ENCODE measurements at regions not wholly inside any gene's neighbourhood (a gene's known extent, or its start where the extent isn't known, plus 50 kb on each side); places are given as distances from the start of the nearest gene placed in this dataset.

DNA sequence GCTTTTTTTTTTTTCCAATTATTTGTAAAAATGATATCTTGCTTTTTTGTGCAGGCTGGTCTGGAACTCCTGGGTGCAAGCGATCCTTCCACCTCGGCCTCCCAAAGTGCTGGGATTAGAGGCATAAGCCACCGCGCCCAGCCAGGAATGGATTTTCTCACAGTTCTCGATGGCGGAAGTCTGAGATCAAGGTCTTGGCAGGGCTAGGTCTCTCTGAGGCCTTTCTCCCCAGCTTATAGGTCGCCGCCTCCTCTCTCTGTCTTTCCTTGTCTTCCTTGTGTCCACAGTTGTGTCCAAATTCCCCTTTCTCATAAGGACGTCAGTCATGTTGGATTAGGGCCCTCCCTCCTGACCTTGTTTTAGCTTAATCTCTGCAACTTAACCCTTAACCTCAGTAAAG is 200.5 kb downstream of the UQCRFS1 start:
- ChIA-PET POLR2A (no interaction called here), CTCF (interaction anchor here (0.6 kb wide), 1 partner anchor 152 kb away, joined by 3 read pairs; no protein-coding TSS in a partner anchor)
- intact Hi-C loops (cut with micrococcal nuclease) = no loop called here
- H3K27ac Mint-ChIP-seq (ENCODE audit: low read depth, unreplicated experiment) = no peak overlapping the region
- DNase-seq (ENCODE audit: unreplicated experiment) = no peak
- no TSS peak for BruUV-seq (replicated peaks)
- no peaks in the 10 kb centered on the region for H3K4me1 Mint-ChIP-seq (ENCODE audit: insufficient read depth, unreplicated experiment)
- H3K9me3 Mint-ChIP-seq (ENCODE audit: unreplicated experiment) = peaks cover 58% of the 10 kb centered on the region
- no peaks in the 10 kb centered on the region for H3K27me3 Mint-ChIP-seq (ENCODE audit: insufficient read depth, unreplicated experiment)
- peaks cover 7% of the 10 kb centered on the region for H3K36me3 Mint-ChIP-seq (ENCODE audit: insufficient read depth, unreplicated experiment)
- TF ChIP-seq, protein P1, sequence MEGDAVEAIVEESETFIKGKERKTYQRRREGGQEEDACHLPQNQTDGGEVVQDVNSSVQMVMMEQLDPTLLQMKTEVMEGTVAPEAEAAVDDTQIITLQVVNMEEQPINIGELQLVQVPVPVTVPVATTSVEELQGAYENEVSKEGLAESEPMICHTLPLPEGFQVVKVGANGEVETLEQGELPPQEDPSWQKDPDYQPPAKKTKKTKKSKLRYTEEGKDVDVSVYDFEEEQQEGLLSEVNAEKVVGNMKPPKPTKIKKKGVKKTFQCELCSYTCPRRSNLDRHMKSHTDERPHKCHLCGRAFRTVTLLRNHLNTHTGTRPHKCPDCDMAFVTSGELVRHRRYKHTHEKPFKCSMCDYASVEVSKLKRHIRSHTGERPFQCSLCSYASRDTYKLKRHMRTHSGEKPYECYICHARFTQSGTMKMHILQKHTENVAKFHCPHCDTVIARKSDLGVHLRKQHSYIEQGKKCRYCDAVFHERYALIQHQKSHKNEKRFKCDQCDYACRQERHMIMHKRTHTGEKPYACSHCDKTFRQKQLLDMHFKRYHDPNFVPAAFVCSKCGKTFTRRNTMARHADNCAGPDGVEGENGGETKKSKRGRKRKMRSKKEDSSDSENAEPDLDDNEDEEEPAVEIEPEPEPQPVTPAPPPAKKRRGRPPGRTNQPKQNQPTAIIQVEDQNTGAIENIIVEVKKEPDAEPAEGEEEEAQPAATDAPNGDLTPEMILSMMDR (IDR thresholded peaks at IDR 0.05; ENCODE audit: unreplicated experiment) = no peak
- H3K4me3 Mint-ChIP-seq (ENCODE audit: unreplicated experiment) = no peak overlapping the region

DNA sequence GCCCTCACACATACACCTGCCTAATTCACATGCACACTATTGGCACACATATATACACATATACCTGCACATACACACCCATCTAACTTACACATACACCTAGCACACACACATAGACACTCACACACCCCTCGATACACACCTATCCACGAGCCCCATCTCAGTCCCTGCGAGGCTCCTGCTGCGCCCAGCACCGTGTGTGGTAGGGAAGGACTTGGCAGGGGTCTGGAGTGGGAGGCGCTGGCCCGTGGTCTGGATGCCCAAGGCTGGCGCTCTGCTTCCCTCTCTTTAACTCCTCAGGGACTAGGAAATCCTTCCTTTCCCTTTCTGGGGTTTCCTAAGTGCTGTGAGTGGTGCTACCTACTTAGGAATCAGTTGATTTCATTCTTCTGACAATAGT is 202.7 kb downstream of the UQCRFS1 start:
- no peak overlapping the region for H3K4me3 Mint-ChIP-seq (ENCODE audit: unreplicated experiment)
- peaks cover 45% of the 10 kb centered on the region for H3K9me3 Mint-ChIP-seq (ENCODE audit: unreplicated experiment)
- TF ChIP-seq, protein P1 (IDR thresholded peaks at IDR 0.05; ENCODE audit: unreplicated experiment) = no peak
- CTCF ChIA-PET = no interaction called here
- H3K36me3 Mint-ChIP-seq (ENCODE audit: insufficient read depth, unreplicated experiment) = no peaks in the 10 kb centered on the region
- H3K27me3 Mint-ChIP-seq (ENCODE audit: insufficient read depth, unreplicated experiment) = no peaks in the 10 kb centered on the region
- H3K27ac Mint-ChIP-seq (ENCODE audit: low read depth, unreplicated experiment) = no peak overlapping the region
- intact Hi-C loops (cut with micrococcal nuclease) = no loop called here
- H3K4me1 Mint-ChIP-seq (ENCODE audit: insufficient read depth, unreplicated experiment) = no peaks in the 10 kb centered on the region
- DNase-seq (ENCODE audit: unreplicated experiment) = no peak
- POLR2A ChIA-PET = no interaction called here
- no TSS peak for BruUV-seq (replicated peaks)

DNA sequence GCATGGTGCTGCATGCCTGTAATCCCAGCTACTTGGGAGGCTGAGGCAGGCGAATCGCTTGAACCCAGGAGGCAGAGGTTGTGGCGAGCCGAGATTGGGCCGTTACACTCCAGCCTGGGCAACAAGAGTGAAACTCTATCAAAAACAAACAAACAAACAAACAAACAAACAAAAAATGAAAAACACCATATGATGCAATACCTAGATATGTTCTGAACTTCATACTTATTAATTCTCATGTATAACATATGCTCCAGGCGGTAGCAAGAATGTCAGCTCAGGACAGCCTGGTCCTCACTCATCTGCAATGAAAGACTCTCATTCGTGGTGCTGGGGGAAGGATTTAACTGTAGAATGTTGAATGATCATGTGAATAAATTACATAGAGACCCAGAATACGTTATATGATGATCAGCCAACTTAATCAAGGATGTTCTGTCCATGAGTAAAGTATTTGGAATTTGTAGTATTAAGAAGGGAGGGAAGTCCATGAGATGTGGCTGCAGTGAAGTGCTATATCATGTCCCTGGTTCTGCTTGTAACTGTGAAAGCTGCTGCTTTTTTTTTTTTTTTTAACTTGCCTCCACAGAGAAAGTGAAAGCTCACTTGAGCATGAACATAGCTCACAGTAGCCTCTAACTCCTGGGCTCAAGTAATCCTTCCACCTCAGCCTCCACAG is 206.8 kb downstream of the UQCRFS1 start:
- H3K27ac Mint-ChIP-seq (ENCODE audit: low read depth, unreplicated experiment) = no peak overlapping the region

DNA sequence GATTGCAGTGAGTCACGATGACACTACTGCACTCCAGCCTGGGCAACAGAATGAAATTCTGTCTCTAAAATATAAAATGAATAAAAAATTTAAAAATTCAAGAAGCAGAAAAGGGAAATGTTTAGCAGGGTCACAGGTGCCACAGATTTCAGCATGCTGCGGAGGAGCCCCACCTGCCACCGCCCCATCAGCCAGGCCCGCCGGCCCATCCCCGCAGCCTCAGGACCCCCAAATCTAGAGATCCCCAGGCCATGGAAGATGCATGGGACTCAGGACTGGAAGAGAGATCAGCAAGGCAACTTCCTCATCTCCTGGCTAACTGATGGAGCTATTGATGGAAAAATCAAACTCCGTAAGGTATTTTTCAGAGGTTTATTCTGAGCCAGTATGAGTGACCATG is 208.2 kb downstream of the UQCRFS1 start:
- H3K9me3 Mint-ChIP-seq (ENCODE audit: unreplicated experiment) = peaks cover 22% of the 10 kb centered on the region
- intact Hi-C loops (cut with micrococcal nuclease) = no loop called here
- no TSS peak for BruUV-seq (replicated peaks)
- H3K27me3 Mint-ChIP-seq (ENCODE audit: insufficient read depth, unreplicated experiment) = no peaks in the 10 kb centered on the region
- ChIA-PET CTCF (no interaction called here), POLR2A (no interaction called here)
- TF ChIP-seq, protein P1 (IDR thresholded peaks at IDR 0.05; ENCODE audit: unreplicated experiment) = no peak
- no peak overlapping the region for H3K4me3 Mint-ChIP-seq (ENCODE audit: unreplicated experiment)
- H3K36me3 Mint-ChIP-seq (ENCODE audit: insufficient read depth, unreplicated experiment) = no peaks in the 10 kb centered on the region
- no peak overlapping the region for H3K27ac Mint-ChIP-seq (ENCODE audit: low read depth, unreplicated experiment)
- no peaks in the 10 kb centered on the region for H3K4me1 Mint-ChIP-seq (ENCODE audit: insufficient read depth, unreplicated experiment)
- no peak for DNase-seq (ENCODE audit: unreplicated experiment)

More for the DNA sequence above, 206.8 kb downstream of the UQCRFS1 start:
- TF ChIP-seq, protein P1 (IDR thresholded peaks at IDR 0.05; ENCODE audit: unreplicated experiment) = no peak
- CTCF ChIA-PET = interaction anchor here (0.6 kb wide), 1 partner anchor 1664 kb away, joined by 3 read pairs; no protein-coding TSS in a partner anchor
- Mint-ChIP-seq H3K27me3 (ENCODE audit: insufficient read depth, unreplicated experiment) (no peaks in the 10 kb centered on the region), H3K9me3 (ENCODE audit: unreplicated experiment) (peaks cover 29% of the 10 kb centered on the region), H3K4me3 (ENCODE audit: unreplicated experiment) (no peak overlapping the region), H3K36me3 (ENCODE audit: insufficient read depth, unreplicated experiment) (no peaks in the 10 kb centered on the region), H3K4me1 (ENCODE audit: insufficient read depth, unreplicated experiment) (no peaks in the 10 kb centered on the region)
- no TSS peak for BruUV-seq (replicated peaks)
- DNase-seq (ENCODE audit: unreplicated experiment) = no peak
- POLR2A ChIA-PET = no interaction called here
- intact Hi-C loops (cut with micrococcal nuclease) = no loop called here
